Bone marrow (tissue), 2 donors: ENCODE measurements at regions not wholly inside any gene's neighbourhood (a gene's known extent, or its start where the extent isn't known, plus 50 kb on each side); places are given as distances from the start of the nearest gene placed in this dataset.

ENCODE experiments used
- DNase-seq, 2 donors: peaks; one replicate each; lab custom pipeline; 2025; lab: John Stamatoyannopoulos, UW

GRCh38 chr13:75052616-75053015 is 429.4 kb downstream of the TBC1D4 start:
- no peak for DNase-seq

- no peak for DNase-seq
Measured at GRCh38 chr13:75050419-75051046, 431.4 kb downstream of the TBC1D4 start.

GRCh38 chr13:75049735-75050335 is 432.1 kb downstream of the TBC1D4 start:
- DNase-seq, result no peak

GRCh38 chr13:75042807-75043206 is 439.2 kb downstream of the TBC1D4 start:
- no peak for DNase-seq

GRCh38 chr13:75038393-75039113 is 443.4 kb downstream of the TBC1D4 start:
- no peak for DNase-seq

GRCh38 chr13:75025956-75026355 is 456.0 kb downstream of the TBC1D4 start:
- DNase-seq, result no peak

GRCh38 chr13:75024602-75025001 is 457.4 kb downstream of the TBC1D4 start:
- DNase-seq, result no peak

GRCh38 chr13:75023609-75024008 is 458.4 kb downstream of the TBC1D4 start:
- DNase-seq, result no peak

- no peak for DNase-seq
Measured at GRCh38 chr13:75021151-75021550, 460.8 kb downstream of the TBC1D4 start.

GRCh38 chr13:75016225-75016624 is 465.7 kb downstream of the TBC1D4 start:
- DNase-seq, result no peak

- no peak for DNase-seq
Measured at GRCh38 chr13:75013818-75014217, 468.2 kb downstream of the TBC1D4 start.

GRCh38 chr13:75010941-75011340 is 471.0 kb downstream of the TBC1D4 start:
- no peak for DNase-seq

GRCh38 chr13:75008926-75009325 is 473.0 kb downstream of the TBC1D4 start:
- DNase-seq, result no peak

GRCh38 chr13:74990992-74991391 is 491.0 kb downstream of the TBC1D4 start:
- no peak for DNase-seq

- DNase-seq, result no peak
Measured at GRCh38 chr13:74987124-74987690, 494.8 kb downstream of the TBC1D4 start.

- no peak for DNase-seq
Measured at GRCh38 chr13:74986609-74987008, 495.4 kb downstream of the TBC1D4 start.

- DNase-seq, result no peak
Measured at GRCh38 chr13:74979703-74980102, 502.3 kb downstream of the TBC1D4 start.

GRCh38 chr13:74978591-74978990 is 503.4 kb downstream of the TBC1D4 start:
- DNase-seq, result no peak

- DNase-seq, result no peak
Measured at GRCh38 chr13:74977498-74977897, 504.5 kb downstream of the TBC1D4 start.

- DNase-seq, result no peak
Measured at GRCh38 chr13:74975111-74975510, 506.9 kb downstream of the TBC1D4 start.

GRCh38 chr13:74973935-74974879 is 507.8 kb downstream of the TBC1D4 start:
- DNase-seq, result no peak

GRCh38 chr13:74969419-74969818 is 512.5 kb downstream of the TBC1D4 start:
- no peak for DNase-seq
